Cerebellar cortex (tissue), 1 donor: ENCODE measurements at regions not wholly inside any gene's neighbourhood (a gene's known extent, or its start where the extent isn't known, plus 50 kb on each side); places are given as distances from the start of the nearest gene placed in this dataset.
"Not testable (repeated sequence)": the region's sequence is repeated elsewhere in the genome, so short reads cannot be mapped to it uniquely, and the experiment has no call there.

Source experiments
- DNase-seq: peaks from one replicate; pipeline ENCODE4 v3.0.0-alpha.2; 2015; ENCODE audit warnings: low spot score

- DNase-seq, result no peak
These were observed 314.3 kb upstream of the CELF2 start for GRCh38 chr10:10703382-10703781.

GRCh38 chr10:10712155-10712704 is 305.4 kb upstream of the CELF2 start:
- no peak for DNase-seq

- no peak for DNase-seq
These were observed 303.3 kb upstream of the CELF2 start for GRCh38 chr10:10714327-10714726.

GRCh38 chr10:10716972-10717371 is 300.7 kb upstream of the CELF2 start:
- DNase-seq, result no peak

GRCh38 chr10:10722422-10722821 is 295.2 kb upstream of the CELF2 start:
- no peak for DNase-seq

- DNase-seq, result no peak
These were observed 292.5 kb upstream of the CELF2 start for GRCh38 chr10:10725196-10725595.

- no peak for DNase-seq
These were observed 291.6 kb upstream of the CELF2 start for GRCh38 chr10:10726101-10726500.

GRCh38 chr10:10727411-10727810 is 290.3 kb upstream of the CELF2 start:
- DNase-seq, result not testable (repeated sequence)

GRCh38 chr10:10727812-10728211 is 289.9 kb upstream of the CELF2 start:
- no peak for DNase-seq

GRCh38 chr10:10730471-10731043 is 287.1 kb upstream of the CELF2 start:
- DNase-seq, result no peak

GRCh38 chr10:10731366-10731765 is 286.3 kb upstream of the CELF2 start:
- no peak for DNase-seq

GRCh38 chr10:10734356-10735064 is 283.2 kb upstream of the CELF2 start:
- DNase-seq, result no peak

- DNase-seq, result no peak
These were observed 272.4 kb upstream of the CELF2 start for GRCh38 chr10:10745291-10745690.

- DNase-seq, result no peak
These were observed 262.2 kb upstream of the CELF2 start for GRCh38 chr10:10755490-10755889.

GRCh38 chr10:10758306-10758705 is 259.4 kb upstream of the CELF2 start:
- DNase-seq, result no peak

GRCh38 chr10:10759806-10760205 is 257.9 kb upstream of the CELF2 start:
- DNase-seq, result not testable (repeated sequence)

- no peak for DNase-seq
These were observed 252.7 kb upstream of the CELF2 start for GRCh38 chr10:10765017-10765416.

- peak; percentile 77 for DNase-seq
These were observed 245.3 kb upstream of the CELF2 start for GRCh38 chr10:10772411-10772810.

- peak; percentile 23 for DNase-seq
These were observed 244.7 kb upstream of the CELF2 start for GRCh38 chr10:10772874-10773508.

GRCh38 chr10:10774416-10774815 is 243.3 kb upstream of the CELF2 start:
- DNase-seq, result peak; percentile 90

- no peak for DNase-seq
These were observed 241.3 kb upstream of the CELF2 start for GRCh38 chr10:10776363-10776762.

- DNase-seq, result no peak
These were observed 240.4 kb upstream of the CELF2 start for GRCh38 chr10:10777279-10777678.

GRCh38 chr10:10777723-10778122 is 239.9 kb upstream of the CELF2 start:
- no peak for DNase-seq
